GM18526 (cell line): ENCODE measurements at regions not wholly inside any gene's neighbourhood (a gene's known extent, or its start where the extent isn't known, plus 50 kb on each side); places are given as distances from the start of the nearest gene placed in this dataset.

Experiments used
- POLR2A ChIP-seq: IDR thresholded peaks from 3 replicates; pipeline ENCODE4 v1.6.1; 2011; ENCODE audit not compliant: insufficient read length; ENCODE audit errors: extremely low read depth

- no peak for TF ChIP-seq POLR2A
Measured at GRCh38 chrX:4373791-4374190, 660.3 kb upstream of the PRKX start.

- TF ChIP-seq POLR2A = no peak
Measured at GRCh38 chrX:4358577-4358976, 645.1 kb upstream of the PRKX start.

DNA sequence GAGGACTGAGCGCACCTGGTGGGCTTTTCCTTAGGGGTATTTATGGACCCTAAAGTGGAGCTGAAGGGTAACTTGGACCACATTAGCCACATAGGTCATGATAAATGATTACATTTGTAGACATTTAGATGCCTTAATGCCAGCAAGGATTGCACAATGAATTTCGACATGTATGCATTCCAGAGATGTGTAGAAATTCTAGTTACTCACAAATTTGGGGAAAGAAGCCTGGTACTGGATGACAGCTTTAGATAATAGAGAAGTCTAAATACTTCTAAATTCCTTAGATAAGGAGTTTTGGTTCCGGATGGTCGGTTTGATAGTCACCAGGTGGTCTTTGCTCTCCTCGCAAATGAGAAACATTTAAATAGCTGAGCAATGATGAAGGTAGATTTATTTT is 609.5 kb upstream of the PRKX start:
- no peak for TF ChIP-seq POLR2A

DNA sequence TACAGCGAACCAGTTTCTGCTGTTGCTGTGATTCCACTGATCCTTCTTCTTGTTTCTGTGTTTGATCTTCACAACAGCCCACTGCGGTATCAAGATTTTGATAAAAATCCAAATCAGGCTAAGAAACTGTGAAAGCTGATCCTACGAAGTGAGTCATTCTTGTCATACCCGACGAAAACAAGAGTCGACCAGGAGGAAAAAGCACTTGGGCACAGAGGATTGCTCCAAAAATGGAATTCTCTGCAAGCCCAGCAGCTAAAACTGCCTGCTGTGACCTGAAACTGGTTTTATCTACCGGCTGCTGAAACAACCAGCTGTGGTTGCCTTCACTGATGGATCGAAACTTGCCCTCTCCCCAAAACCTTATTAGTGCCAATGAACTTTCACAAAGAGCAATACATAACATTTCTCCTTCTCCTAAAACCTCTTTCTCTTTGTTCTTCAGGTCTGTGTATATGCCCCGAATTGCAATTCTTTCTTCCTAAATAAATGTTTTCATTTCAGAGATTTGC is 607.0 kb upstream of the PRKX start:
- TF ChIP-seq POLR2A = no peak

DNA sequence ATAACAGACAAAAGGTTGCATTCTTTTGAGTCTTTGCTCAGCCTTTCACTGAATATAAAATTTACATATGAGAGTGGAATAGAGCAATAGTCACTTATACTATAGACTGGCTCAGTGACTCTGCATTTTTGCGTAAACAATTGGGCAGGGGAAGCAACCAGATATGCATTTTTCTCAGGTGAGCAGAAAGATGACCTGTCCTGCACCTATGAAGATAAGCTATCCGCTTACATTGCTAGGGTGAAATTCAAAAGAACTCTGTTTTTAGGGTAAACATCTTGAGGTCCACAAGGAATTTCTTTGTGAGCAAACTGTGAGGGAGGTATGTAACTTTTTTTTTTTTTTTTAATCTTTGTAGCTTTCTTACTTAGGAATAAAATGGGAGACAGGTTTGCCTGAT is 602.4 kb upstream of the PRKX start:
- no peak for TF ChIP-seq POLR2A

DNA sequence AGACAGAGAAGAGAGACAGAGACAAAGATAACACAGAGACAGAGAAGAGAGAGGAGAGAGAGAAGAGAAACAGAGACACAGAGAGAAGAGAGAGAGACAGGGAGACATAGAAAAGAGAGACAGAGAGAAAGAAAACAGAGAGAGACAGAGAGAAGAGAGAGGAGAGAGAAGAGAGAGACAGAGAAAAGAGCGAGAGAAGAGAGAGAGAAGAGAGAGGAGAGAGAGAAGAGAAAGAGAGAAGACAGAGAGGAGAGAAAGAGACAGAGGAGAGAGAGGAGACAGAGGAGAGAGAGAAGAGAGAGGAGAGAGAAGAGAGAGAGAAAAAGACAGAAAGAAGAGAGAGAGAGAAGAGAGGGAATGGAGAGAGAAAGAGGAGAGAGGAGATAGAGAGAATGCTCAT is 601.1 kb upstream of the PRKX start:
- TF ChIP-seq POLR2A = no peak

GRCh38 chrX:4277122-4277521 is 563.7 kb upstream of the PRKX start:
- no peak for TF ChIP-seq POLR2A

GRCh38 chrX:4268676-4269075 is 555.2 kb upstream of the PRKX start:
- TF ChIP-seq POLR2A = no peak

- TF ChIP-seq POLR2A = no peak
Measured at GRCh38 chrX:4265036-4265435, 551.6 kb upstream of the PRKX start.

DNA sequence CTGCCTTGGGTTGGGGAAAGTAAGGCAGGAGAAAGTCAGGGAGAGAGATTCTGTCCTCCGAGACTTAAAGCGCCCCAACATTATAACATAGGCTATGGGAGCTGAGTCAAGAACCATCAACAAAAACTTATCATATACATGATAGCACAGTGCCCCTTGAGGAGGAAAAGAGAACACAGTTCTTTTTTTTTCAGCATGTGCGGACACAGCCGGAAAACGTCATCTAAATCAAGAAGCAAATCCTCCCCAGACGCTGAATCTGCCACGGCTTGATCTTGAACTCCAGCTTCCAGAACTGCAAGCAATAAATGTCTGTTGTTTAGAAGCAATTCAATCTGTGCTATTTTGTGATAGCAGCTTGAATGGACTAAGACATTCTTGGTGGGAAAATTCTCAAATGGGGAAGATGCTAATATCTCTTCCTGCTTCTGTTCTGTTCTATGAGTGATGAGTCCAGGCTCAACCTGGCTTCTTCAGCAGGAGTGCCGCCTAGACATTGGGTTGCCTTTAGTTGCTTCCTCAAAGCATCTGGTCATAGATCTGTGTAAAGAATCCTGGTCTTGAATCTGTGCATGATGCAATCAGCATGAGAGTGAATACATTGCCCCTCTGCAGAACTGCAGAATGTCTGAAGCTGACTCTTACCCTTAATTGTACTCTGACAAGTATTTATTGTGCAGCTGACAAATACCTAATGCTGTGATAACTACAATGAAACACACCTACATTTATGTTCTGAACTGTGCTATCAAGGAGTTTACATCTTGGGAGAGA is 549.8 kb upstream of the PRKX start:
- TF ChIP-seq POLR2A = no peak

DNA sequence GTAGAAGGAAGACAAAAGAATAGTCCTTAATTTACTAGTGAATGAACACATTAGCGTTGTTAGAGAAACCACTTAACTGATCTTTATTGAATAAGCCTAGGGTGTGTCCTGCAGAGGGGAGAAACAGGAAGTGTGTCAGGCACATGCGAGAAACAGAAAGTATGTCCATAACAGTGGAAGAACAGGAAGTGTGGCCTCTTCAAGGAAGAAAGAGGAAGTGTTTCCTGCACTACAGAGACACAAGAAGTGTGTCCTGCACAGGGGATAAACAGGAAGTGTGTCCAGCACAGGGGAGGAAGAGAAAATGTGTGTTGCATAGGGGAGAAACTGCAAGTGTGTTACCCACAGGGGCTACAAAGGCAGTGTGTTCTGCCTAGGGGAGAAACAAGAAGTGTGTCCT is 539.6 kb upstream of the PRKX start:
- TF ChIP-seq POLR2A = no peak

GRCh38 chrX:4249401-4249800 is 536.0 kb upstream of the PRKX start:
- no peak for TF ChIP-seq POLR2A

- no peak for TF ChIP-seq POLR2A
Measured at GRCh38 chrX:4243759-4244158, 530.3 kb upstream of the PRKX start.

GRCh38 chrX:4240541-4241194 is 527.2 kb upstream of the PRKX start:
- TF ChIP-seq POLR2A = no peak

- no peak for TF ChIP-seq POLR2A
Measured at GRCh38 chrX:4239650-4240540, 526.4 kb upstream of the PRKX start.

DNA sequence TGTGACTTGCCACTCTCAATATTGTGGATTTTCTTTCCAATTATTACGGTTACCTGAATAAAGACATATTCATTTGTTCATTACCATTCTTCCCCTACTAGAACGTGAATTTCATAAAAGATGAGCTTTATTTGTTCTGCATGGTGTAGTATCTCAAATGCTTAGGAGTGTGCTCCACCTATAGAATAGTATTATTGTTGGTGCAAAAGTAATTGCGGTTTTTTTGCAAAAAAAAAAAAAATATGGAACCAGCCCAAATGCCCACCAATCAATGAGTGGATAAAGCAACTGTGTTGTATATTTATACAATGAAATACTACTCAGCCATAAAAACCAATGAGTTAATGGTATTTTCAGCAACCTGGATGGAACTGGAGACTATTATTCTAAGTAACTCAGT is 525.5 kb upstream of the PRKX start:
- no peak for TF ChIP-seq POLR2A
